H9 (cell line): ENCODE measurements at regions not wholly inside any gene's neighbourhood (a gene's known extent, or its start where the extent isn't known, plus 50 kb on each side); places are given as distances from the start of the nearest gene placed in this dataset.
"Not testable (repeated sequence)": the region's sequence is repeated elsewhere in the genome, so short reads cannot be mapped to it uniquely, and the experiment has no call there.

Source experiments
- DNase-seq: peaks from one replicate; pipeline ENCODE4 v3.0.0-alpha.2; 2017
- H2AFZ ChIP-seq: one replicate; pipeline ENCODE4 v1.6.1; 2013; ENCODE audit warnings: mild to moderate bottlenecking, low read length, control low read depth, moderate library complexity
- H2AK5ac ChIP-seq: 2 replicates; pipeline ENCODE4 v1.6.1; 2013; ENCODE audit warnings: low read length, control low read depth, mixed read lengths; ENCODE audit not compliant: insufficient read length
- H2BK120ac ChIP-seq: one replicate; pipeline ENCODE4 v1.6.1; 2013; ENCODE audit warnings: low read depth, mild to moderate bottlenecking, low read length, control low read depth, inconsistent platforms; ENCODE audit not compliant: poor library complexity, severe bottlenecking
- H2BK12ac ChIP-seq: 2 replicates; pipeline ENCODE4 v1.6.1; 2013; ENCODE audit warnings: low read length, control low read depth, mixed read lengths, low read depth; ENCODE audit not compliant: insufficient read length
- H2BK15ac ChIP-seq: 2 replicates; pipeline ENCODE4 v1.6.1; 2013; ENCODE audit warnings: low read depth, low read length, control low read depth
- H2BK20ac ChIP-seq: one replicate; pipeline ENCODE4 v1.6.1; 2013; ENCODE audit warnings: low read depth, mild to moderate bottlenecking, low read length, control low read depth, inconsistent platforms; ENCODE audit not compliant: poor library complexity, severe bottlenecking
- H2BK5ac ChIP-seq: 2 replicates; pipeline ENCODE4 v1.6.1; 2013; ENCODE audit warnings: low read length, control low read depth, mixed read lengths; ENCODE audit not compliant: insufficient read length
- H3K14ac ChIP-seq: 2 replicates; pipeline ENCODE4 v1.6.1; 2013; ENCODE audit warnings: low read length, control low read depth; ENCODE audit not compliant: insufficient read depth
- H3K18ac ChIP-seq: 2 replicates; pipeline ENCODE4 v1.6.1; 2013; ENCODE audit warnings: low read depth, mild to moderate bottlenecking, mixed read lengths, low read length, control low read depth; ENCODE audit not compliant: insufficient read length
- H3K23ac ChIP-seq: 2 replicates; pipeline ENCODE4 v1.6.1; 2013; ENCODE audit warnings: low read length, control low read depth, mixed read lengths, low read depth; ENCODE audit not compliant: insufficient read length
- H3K23me2 ChIP-seq: 2 replicates; pipeline ENCODE4 v1.6.1; 2013; ENCODE audit warnings: low read depth, mild to moderate bottlenecking, mixed read lengths, low read length, control low read depth; ENCODE audit not compliant: insufficient read length, poor library complexity, severe bottlenecking
- H3K27ac ChIP-seq: 2 replicates; pipeline ENCODE4 v1.5.1; 2013; ENCODE audit warnings: low read length, control low read depth, mixed read lengths, low read depth; ENCODE audit not compliant: insufficient read length
- H3K27me3 ChIP-seq: 2 replicates; pipeline ENCODE4 v1.6.1; 2013; ENCODE audit warnings: low read length, control low read depth, inconsistent platforms; ENCODE audit not compliant: insufficient read depth
- H3K4ac ChIP-seq: 2 replicates; pipeline ENCODE4 v1.6.1; 2013; ENCODE audit warnings: low read depth, mild to moderate bottlenecking, control low read depth, inconsistent platforms, low read length, moderate library complexity
- H3K4me1 ChIP-seq: 2 replicates; pipeline ENCODE4 v1.6.1; 2013; ENCODE audit warnings: low read length, control low read depth, inconsistent platforms; ENCODE audit not compliant: insufficient read depth
- H3K4me2 ChIP-seq: 2 replicates; pipeline ENCODE4 v1.6.1; 2013; ENCODE audit warnings: low read length, control low read depth, mixed read lengths; ENCODE audit not compliant: insufficient read length, insufficient read depth
- H3K56ac ChIP-seq: 2 replicates; pipeline ENCODE4 v1.6.1; 2013; ENCODE audit warnings: low read depth, mild to moderate bottlenecking, mixed read lengths, low read length, control low read depth; ENCODE audit not compliant: insufficient read length
- H3K79me1 ChIP-seq: 2 replicates; pipeline ENCODE4 v1.6.1; 2013; ENCODE audit warnings: low read depth, mild to moderate bottlenecking, moderate library complexity, low read length, control low read depth, inconsistent platforms; ENCODE audit not compliant: insufficient read depth, poor library complexity, severe bottlenecking
- H3K79me2 ChIP-seq: 2 replicates; pipeline ENCODE4 v1.6.1; 2013; ENCODE audit warnings: low read length, control low read depth, inconsistent platforms; ENCODE audit not compliant: insufficient read depth
- H3K9ac ChIP-seq: 2 replicates; pipeline ENCODE4 v1.6.1; 2013; ENCODE audit warnings: low read length, control low read depth, mixed read lengths; ENCODE audit not compliant: insufficient read length; ENCODE audit errors: extremely low read depth
- H3K9me3 ChIP-seq: one replicate; pipeline ENCODE4 v1.6.1; 2013; ENCODE audit warnings: low read depth, low read length, inconsistent platforms; ENCODE audit not compliant: control insufficient read depth
- H3T11ph ChIP-seq: one replicate; pipeline ENCODE4 v1.6.1; 2013; ENCODE audit warnings: mild to moderate bottlenecking, low read length, control low read depth, inconsistent platforms
- H4K20me1 ChIP-seq: one replicate; pipeline ENCODE4 v1.6.1; 2013; ENCODE audit not compliant: control insufficient read depth, insufficient read length, insufficient read depth
- H4K5ac ChIP-seq: 2 replicates; pipeline ENCODE4 v1.6.1; 2013; ENCODE audit warnings: low read depth, mild to moderate bottlenecking, mixed read lengths, low read length, control low read depth; ENCODE audit not compliant: insufficient read length
- H4K8ac ChIP-seq: replicated peaks from 2 replicates; pipeline ENCODE4 v1.6.1; 2013; ENCODE audit warnings: low read length, control low read depth, mixed read lengths, low read depth; ENCODE audit not compliant: insufficient read length
- H4K91ac ChIP-seq: 2 replicates; pipeline ENCODE4 v1.6.1; 2013; ENCODE audit warnings: low read depth, mild to moderate bottlenecking, moderate library complexity, mixed read lengths, low read length, control low read depth; ENCODE audit not compliant: insufficient read length
- H3K27ac Mint-ChIP-seq, 3 experiments: 2 replicates in 2 of 3; 3 replicates in 1 of 3; pipeline ENCODE4 v1.8.0; 2020 to 2021; ENCODE audit warnings: mixed read lengths in 3 of 3, mild to moderate bottlenecking in 1 of 3, moderate library complexity in 1 of 3
- H3K27me3 Mint-ChIP-seq: 2 replicates; pipeline ENCODE4 v1.8.0; 2021; ENCODE audit warnings: low read depth, mild to moderate bottlenecking, moderate library complexity, mixed read lengths
- H3K36me3 Mint-ChIP-seq, 3 experiments: 2 replicates in 2 of 3; 3 replicates in 1 of 3; pipeline ENCODE4 v1.8.0; 2020 to 2021; ENCODE audit warnings: low read depth in 3 of 3, mixed read lengths in 3 of 3; ENCODE audit not compliant: insufficient read depth in 1 of 3
- H3K4me1 Mint-ChIP-seq, 2 experiments: 2 replicates each; pipeline ENCODE4 v1.8.0; 2020; ENCODE audit warnings: mixed read lengths in 2 of 2
- H3K4me3 Mint-ChIP-seq, 2 experiments: 2 replicates in 1 of 2; 3 replicates in 1 of 2; pipeline ENCODE4 v1.8.0; 2020 to 2021; ENCODE audit warnings: mild to moderate bottlenecking in 2 of 2, mixed read lengths in 2 of 2, moderate library complexity in 1 of 2
- H3K9me3 Mint-ChIP-seq, 2 experiments: 2 replicates in 1 of 2; 3 replicates in 1 of 2; pipeline ENCODE4 v1.8.0; 2020; ENCODE audit warnings: mild to moderate bottlenecking in 2 of 2, mixed read lengths in 2 of 2, moderate library complexity in 1 of 2
- WGBS: extraction: QIAGEN DNeasy Blood & Tissue Kit; methylation state at CpG from one replicate; pipeline ENCODE4 v1.1.7; 2013; ENCODE audit warnings: missing lambda C conversion rate, low lambda C conversion rate, mixed read lengths; ENCODE audit not compliant: insufficient read length; ENCODE audit errors: extremely low coverage; 5-methylcytosine and 5-hydroxymethylcytosine counted together

DNA sequence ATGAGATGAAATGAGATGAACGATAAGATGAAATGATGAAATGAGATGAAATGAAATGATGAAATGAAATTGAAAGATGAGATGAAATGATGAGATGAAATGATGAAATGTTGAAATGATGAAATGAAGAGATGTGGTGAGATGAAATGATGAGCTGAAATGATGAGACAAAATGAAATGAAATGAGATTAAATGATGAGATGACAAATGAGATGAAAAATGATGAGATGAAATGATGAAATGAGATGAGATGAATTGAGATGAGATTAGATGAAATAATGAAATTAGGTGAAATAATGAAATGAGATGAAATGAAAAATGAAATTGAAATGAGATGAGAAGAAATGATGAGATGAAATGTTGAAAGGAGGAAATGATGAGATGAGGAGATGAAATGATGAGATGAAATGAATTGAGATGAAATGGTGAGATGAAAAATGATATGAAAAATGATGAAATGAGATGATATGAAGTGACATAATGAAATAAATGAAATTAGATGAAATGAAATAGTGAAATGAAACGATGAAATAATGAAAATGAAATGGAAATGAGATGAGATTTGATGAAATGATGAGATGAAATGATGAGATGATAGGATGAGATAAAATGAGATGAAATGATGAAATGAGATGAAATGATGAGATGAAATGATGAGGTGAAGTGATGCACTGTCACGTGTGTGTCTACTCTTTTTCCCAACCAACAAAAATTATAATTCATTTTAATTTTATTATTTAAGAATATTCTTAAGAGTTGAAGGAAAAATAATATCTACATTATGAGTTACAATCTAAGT, 58.0 kb downstream of the CCT8L2 start:
- not testable (repeated sequence) for H2BK15ac ChIP-seq, H3K4me3 Mint-ChIP-seq, DNase-seq, H3K4me1 ChIP-seq, H2AK5ac ChIP-seq, H2BK120ac ChIP-seq, H2BK5ac ChIP-seq, H2BK12ac ChIP-seq, H2AFZ ChIP-seq, H3T11ph ChIP-seq, H3K9ac ChIP-seq, H3K4ac ChIP-seq, H4K20me1 ChIP-seq, H3K23ac ChIP-seq, H4K8ac ChIP-seq, H3K18ac ChIP-seq, H3K79me2 ChIP-seq, H3K23me2 ChIP-seq, H3K27ac ChIP-seq, H3K27me3 Mint-ChIP-seq, H4K91ac ChIP-seq, H3K9me3 ChIP-seq, H2BK20ac ChIP-seq, H3K4me2 ChIP-seq, H3K36me3 Mint-ChIP-seq, H3K14ac ChIP-seq, H3K4me1 Mint-ChIP-seq, H4K5ac ChIP-seq, H3K79me1 ChIP-seq, H3K27ac Mint-ChIP-seq, H3K27me3 ChIP-seq, H3K56ac ChIP-seq
- WGBS, result 100% methylated on average over 2 of the region's 3 CpGs
- peaks cover 39 to 48% of the 10 kb centered on the region in 2 experiments for H3K9me3 Mint-ChIP-seq

DNA sequence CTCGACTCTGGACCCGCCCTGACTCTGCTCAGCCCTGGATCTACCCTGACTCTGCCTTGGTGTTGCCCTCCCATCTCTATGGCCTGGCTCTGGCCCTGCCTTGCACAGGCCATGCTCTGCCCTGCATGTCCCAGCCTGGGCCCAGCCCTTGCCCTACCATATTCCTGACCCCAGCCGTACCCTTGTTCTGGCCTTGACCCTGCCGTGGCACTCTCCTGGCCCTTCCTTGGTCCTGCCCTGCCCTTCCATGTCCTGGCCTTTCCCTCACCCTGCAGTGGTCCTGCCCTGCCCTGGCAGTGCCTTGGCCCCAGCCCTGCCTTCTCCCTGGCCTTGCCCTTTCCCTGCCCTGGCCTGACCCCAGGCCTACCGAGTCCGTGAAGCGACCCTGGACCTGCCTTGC, 60.9 kb downstream of the CCT8L2 start:
- not testable (repeated sequence) for H3K23me2 ChIP-seq, H3K27me3 Mint-ChIP-seq, H3K56ac ChIP-seq, H3K4me1 Mint-ChIP-seq, H3K79me2 ChIP-seq, H4K8ac ChIP-seq, H3K14ac ChIP-seq, DNase-seq, H3K4me1 ChIP-seq, H3K23ac ChIP-seq, H3K27me3 ChIP-seq, H3K4ac ChIP-seq, H3K9ac ChIP-seq, H4K20me1 ChIP-seq, H3K4me2 ChIP-seq, H3T11ph ChIP-seq, H2BK15ac ChIP-seq, H2AFZ ChIP-seq, H2AK5ac ChIP-seq, H4K5ac ChIP-seq, H3K27ac ChIP-seq, H3K4me3 Mint-ChIP-seq, H2BK20ac ChIP-seq, H2BK120ac ChIP-seq, H3K18ac ChIP-seq, H3K9me3 ChIP-seq, H3K79me1 ChIP-seq, H3K27ac Mint-ChIP-seq, H2BK5ac ChIP-seq, H3K36me3 Mint-ChIP-seq, H4K91ac ChIP-seq, H2BK12ac ChIP-seq
- H3K9me3 Mint-ChIP-seq, result peaks cover 51 to 63% of the 10 kb centered on the region in 2 experiments
- WGBS, result no CpG with 5 or more reads among the region's 7 CpGs
